ENCODE measurements at regions not wholly inside any gene's neighbourhood (a gene's known extent, or its start where the extent isn't known, plus 50 kb on each side); places are given as distances from the start of the nearest gene placed in this dataset.
"Not testable (repeated sequence)": the region's sequence is repeated elsewhere in the genome, so short reads cannot be mapped to it uniquely, and the experiment has no call there.

- Histone ChIP-seq H3K4me1 (ENCODE audit: control insufficient read depth in 5 of 5, insufficient read depth in 5 of 5, low read length in 5 of 5) (peaks cover 0 to 17% (median 3%) of the 10 kb centered on the region in 5 donors), H3K36me3 (ENCODE audit: control insufficient read depth in 4 of 4, insufficient read depth in 4 of 4, low read length in 4 of 4) (no peaks in the 10 kb centered on the region), H3K4me3 (no peak overlapping the region), H3K27me3 (ENCODE audit: control insufficient read depth in 3 of 3, insufficient read depth in 3 of 3, low read length in 2 of 3) (no peaks in the 10 kb centered on the region), H3K27ac (ENCODE audit: low read depth in 1 of 2, low read length in 1 of 2) (no peak overlapping the region), H3K9ac (ENCODE audit: insufficient read depth in 1 of 2, low read length in 2 of 2) (no peak overlapping the region), H3K9me3 (ENCODE audit: control insufficient read depth in 4 of 4, insufficient read depth in 3 of 4, low read length in 3 of 4) (no peaks in the 10 kb centered on the region)
- 68% methylated on average over 8 of the region's 8 CpGs for WGBS, 2 donors
- no peak for TF ChIP-seq CTCF (IDR thresholded peaks at IDR 0.05; ENCODE audit: control extremely low read depth, extremely low read depth)
- no peak for DNase-seq
- ATAC-seq (ENCODE audit: insufficient read depth, low FRiP score), result no peak
Measured at GRCh38 chr21:31517664-31518414, 141.7 kb upstream of the SOD1 start.

DNA sequence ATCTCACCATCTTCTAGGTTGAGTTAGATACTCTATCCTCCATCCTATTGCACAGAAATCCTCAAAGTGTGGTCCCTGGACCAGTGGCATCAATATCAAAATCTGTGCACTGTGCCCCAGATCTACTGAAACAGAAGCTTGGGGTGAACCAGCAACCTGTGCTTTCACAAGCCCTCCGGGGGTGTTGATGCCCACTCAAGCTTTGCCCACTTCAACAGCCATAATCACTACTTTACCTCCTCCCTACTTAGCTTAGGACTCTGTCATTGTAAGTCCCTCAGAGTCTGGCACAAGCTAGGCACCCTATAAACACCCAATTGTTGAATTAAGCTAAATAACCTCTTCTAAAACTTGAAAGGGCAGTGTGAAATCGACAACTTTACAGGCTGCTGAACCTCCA is 144.2 kb upstream of the SOD1 start:
- Histone ChIP-seq H3K9me3 (ENCODE audit: control insufficient read depth in 4 of 4, insufficient read depth in 3 of 4, low read length in 3 of 4) (no peaks in the 10 kb centered on the region), H3K36me3 (ENCODE audit: control insufficient read depth in 4 of 4, insufficient read depth in 4 of 4, low read length in 4 of 4) (no peaks in the 10 kb centered on the region), H3K4me1 (ENCODE audit: control insufficient read depth in 5 of 5, insufficient read depth in 5 of 5, low read length in 5 of 5) (peaks cover 0 to 7% (median under 1%) of the 10 kb centered on the region in 5 donors), H3K9ac (ENCODE audit: insufficient read depth in 1 of 2, low read length in 2 of 2) (no peak overlapping the region), H3K4me3 (no peak overlapping the region), H3K27me3 (ENCODE audit: control insufficient read depth in 3 of 3, insufficient read depth in 3 of 3, low read length in 2 of 3) (no peaks in the 10 kb centered on the region), H3K27ac (ENCODE audit: low read depth in 1 of 2, low read length in 1 of 2) (no peak overlapping the region)
- no peak for TF ChIP-seq CTCF (IDR thresholded peaks at IDR 0.05; ENCODE audit: control extremely low read depth, extremely low read depth)
- no peak for DNase-seq
- ATAC-seq (ENCODE audit: insufficient read depth, low FRiP score), result no peak
- WGBS, 2 donors, result 79 to 90% methylated on average over 2 of the region's 2 CpGs

DNA sequence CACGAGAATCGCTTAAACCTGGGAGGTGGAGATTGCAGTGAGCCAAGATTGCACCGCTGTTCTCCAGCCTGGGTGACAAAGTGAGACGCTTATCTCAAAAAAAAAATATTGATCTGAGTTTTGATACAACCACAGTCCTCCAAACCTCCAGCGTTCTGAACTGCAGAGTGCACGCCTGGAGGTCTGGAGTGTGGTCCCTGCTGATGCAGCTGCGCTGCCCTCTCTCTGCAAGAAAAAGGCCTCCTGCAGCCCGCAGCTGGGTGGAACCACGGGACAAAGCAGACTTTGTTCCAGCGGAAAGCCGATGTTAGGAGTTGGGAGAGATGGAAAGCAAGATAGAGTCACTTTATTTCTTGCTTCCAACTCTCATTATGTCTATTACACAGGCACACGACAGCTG is 144.9 kb upstream of the SOD1 start:
- Histone ChIP-seq H3K27me3 (ENCODE audit: control insufficient read depth in 3 of 3, insufficient read depth in 3 of 3, low read length in 2 of 3) (no peaks in the 10 kb centered on the region), H3K4me1 (ENCODE audit: control insufficient read depth in 5 of 5, insufficient read depth in 5 of 5, low read length in 5 of 5) (peaks cover 0 to 7% (median 2%) of the 10 kb centered on the region in 5 donors), H3K4me3 (no peak overlapping the region), H3K36me3 (ENCODE audit: control insufficient read depth in 4 of 4, insufficient read depth in 4 of 4, low read length in 4 of 4) (no peaks in the 10 kb centered on the region), H3K27ac (ENCODE audit: low read depth in 1 of 2, low read length in 1 of 2) (no peak overlapping the region), H3K9me3 (ENCODE audit: control insufficient read depth in 4 of 4, insufficient read depth in 3 of 4, low read length in 3 of 4) (no peaks in the 10 kb centered on the region), H3K9ac (ENCODE audit: insufficient read depth in 1 of 2, low read length in 2 of 2) (no peak overlapping the region)
- 67 to 72% methylated on average over 12 of the region's 12 CpGs for WGBS, 2 donors
- DNase-seq (peak; percentile 65 to 85 (median 69)), ATAC-seq (ENCODE audit: insufficient read depth, low FRiP score) (no peak)
- no peak for TF ChIP-seq CTCF (IDR thresholded peaks at IDR 0.05; ENCODE audit: control extremely low read depth, extremely low read depth)

DNA sequence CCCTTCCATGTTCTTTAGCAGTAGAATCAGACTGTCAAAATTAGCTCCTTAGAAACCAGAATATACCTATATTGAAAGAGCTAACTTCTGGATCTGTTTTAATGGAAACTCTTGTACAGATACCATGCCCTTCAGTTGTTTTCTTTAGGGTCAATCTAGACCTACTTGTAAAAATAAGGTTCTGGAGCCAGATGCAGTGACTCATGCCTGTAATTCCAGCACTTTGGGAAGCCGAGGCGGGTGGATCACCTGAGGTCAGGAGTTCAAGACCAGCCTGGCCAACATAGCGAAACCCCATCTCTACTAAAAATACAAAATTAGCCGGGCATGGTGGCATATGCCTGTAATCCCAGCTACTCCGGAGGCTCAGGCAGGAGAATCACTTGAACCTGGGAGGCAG is 146.0 kb upstream of the SOD1 start:
- H3K36me3 ChIP-seq (ENCODE audit: control insufficient read depth in 4 of 4, insufficient read depth in 4 of 4, low read length in 4 of 4); DNase-seq; H3K4me3 ChIP-seq; H3K9ac ChIP-seq (ENCODE audit: insufficient read depth in 1 of 2, low read length in 2 of 2); H3K9me3 ChIP-seq (ENCODE audit: control insufficient read depth in 4 of 4, insufficient read depth in 3 of 4, low read length in 3 of 4); H3K4me1 ChIP-seq (ENCODE audit: control insufficient read depth in 5 of 5, insufficient read depth in 5 of 5, low read length in 5 of 5); H3K27me3 ChIP-seq (ENCODE audit: control insufficient read depth in 3 of 3, insufficient read depth in 3 of 3, low read length in 2 of 3); ATAC-seq (ENCODE audit: insufficient read depth, low FRiP score); H3K27ac ChIP-seq (ENCODE audit: low read depth in 1 of 2, low read length in 1 of 2): not testable (repeated sequence)
- 92 to 97% methylated on average over 5 of the region's 5 CpGs for WGBS, 2 donors

- H3K4me3 ChIP-seq; H3K9me3 ChIP-seq (ENCODE audit: control insufficient read depth in 4 of 4, insufficient read depth in 3 of 4, low read length in 3 of 4); H3K27me3 ChIP-seq (ENCODE audit: control insufficient read depth in 3 of 3, insufficient read depth in 3 of 3, low read length in 2 of 3); H3K4me1 ChIP-seq (ENCODE audit: control insufficient read depth in 5 of 5, insufficient read depth in 5 of 5, low read length in 5 of 5); ATAC-seq (ENCODE audit: insufficient read depth, low FRiP score); H3K36me3 ChIP-seq (ENCODE audit: control insufficient read depth in 4 of 4, insufficient read depth in 4 of 4, low read length in 4 of 4); H3K9ac ChIP-seq (ENCODE audit: insufficient read depth in 1 of 2, low read length in 2 of 2); H3K27ac ChIP-seq (ENCODE audit: low read depth in 1 of 2, low read length in 1 of 2); DNase-seq: not testable (repeated sequence)
- WGBS, 2 donors, result 84 to 89% methylated on average over 4 of the region's 4 CpGs
Measured at GRCh38 chr21:31511999-31512398, 147.5 kb upstream of the SOD1 start.

Data from lung (tissue), 11 donors.